ENCODE measurements at regions not wholly inside any gene's neighbourhood (a gene's known extent, or its start where the extent isn't known, plus 50 kb on each side); places are given as distances from the start of the nearest gene placed in this dataset.

GRCh38 chr6:110558575-110558974 is 82.2 kb upstream of the SLC22A16 start:
- Histone ChIP-seq H3K4me3 (no peak overlapping the region), H3K36me3 (no peaks in the 10 kb centered on the region), H3K27ac (no peak overlapping the region), H3K4me1 (no peaks in the 10 kb centered on the region), H3K27me3 (no peaks in the 10 kb centered on the region), H3K9me3 (no peaks in the 10 kb centered on the region)
- TF ChIP-seq, protein P1, sequence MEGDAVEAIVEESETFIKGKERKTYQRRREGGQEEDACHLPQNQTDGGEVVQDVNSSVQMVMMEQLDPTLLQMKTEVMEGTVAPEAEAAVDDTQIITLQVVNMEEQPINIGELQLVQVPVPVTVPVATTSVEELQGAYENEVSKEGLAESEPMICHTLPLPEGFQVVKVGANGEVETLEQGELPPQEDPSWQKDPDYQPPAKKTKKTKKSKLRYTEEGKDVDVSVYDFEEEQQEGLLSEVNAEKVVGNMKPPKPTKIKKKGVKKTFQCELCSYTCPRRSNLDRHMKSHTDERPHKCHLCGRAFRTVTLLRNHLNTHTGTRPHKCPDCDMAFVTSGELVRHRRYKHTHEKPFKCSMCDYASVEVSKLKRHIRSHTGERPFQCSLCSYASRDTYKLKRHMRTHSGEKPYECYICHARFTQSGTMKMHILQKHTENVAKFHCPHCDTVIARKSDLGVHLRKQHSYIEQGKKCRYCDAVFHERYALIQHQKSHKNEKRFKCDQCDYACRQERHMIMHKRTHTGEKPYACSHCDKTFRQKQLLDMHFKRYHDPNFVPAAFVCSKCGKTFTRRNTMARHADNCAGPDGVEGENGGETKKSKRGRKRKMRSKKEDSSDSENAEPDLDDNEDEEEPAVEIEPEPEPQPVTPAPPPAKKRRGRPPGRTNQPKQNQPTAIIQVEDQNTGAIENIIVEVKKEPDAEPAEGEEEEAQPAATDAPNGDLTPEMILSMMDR (IDR thresholded peaks at IDR 0.05): no peak
- intact Hi-C loops (cut with DNase I): no loop called here
- DNase-seq (ENCODE audit: low spot score in 2 of 2): no peak

DNA sequence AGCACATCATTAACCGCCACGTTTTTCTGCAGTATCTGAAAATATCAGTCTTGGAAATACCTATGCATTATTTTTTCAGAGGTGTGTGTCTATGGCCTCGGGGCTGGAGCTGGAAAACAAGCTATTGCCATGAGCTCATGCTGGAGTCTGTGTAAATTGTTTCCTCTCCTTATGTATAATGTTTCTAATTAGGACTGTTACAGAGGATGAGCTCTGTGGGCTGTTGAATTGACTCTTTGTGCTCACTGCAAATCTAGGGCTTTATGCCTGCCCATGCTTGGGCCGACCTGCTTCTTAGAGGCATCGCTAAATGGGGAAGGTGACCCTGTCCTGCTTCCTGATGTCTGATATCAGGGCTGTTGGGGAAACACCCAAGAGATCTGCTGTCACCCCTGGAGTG is 80.8 kb upstream of the SLC22A16 start:
- no peaks in the 10 kb centered on the region for H3K9me3 ChIP-seq
- no peaks in the 10 kb centered on the region for H3K4me1 ChIP-seq
- no peaks in the 10 kb centered on the region for H3K27me3 ChIP-seq
- DNase-seq (ENCODE audit: low spot score in 2 of 2): no peak
- no peak overlapping the region for H3K27ac ChIP-seq
- TF ChIP-seq, protein P1 (IDR thresholded peaks at IDR 0.05): no peak
- no peaks in the 10 kb centered on the region for H3K36me3 ChIP-seq
- H3K4me3 ChIP-seq: no peak overlapping the region
- intact Hi-C loops (cut with DNase I): no loop called here

- TF ChIP-seq, protein P1 (IDR thresholded peaks at IDR 0.05): no peak
- intact Hi-C loops (cut with DNase I): no loop called here
- Histone ChIP-seq H3K4me1 (no peaks in the 10 kb centered on the region), H3K4me3 (no peak overlapping the region), H3K27ac (no peak overlapping the region), H3K36me3 (no peaks in the 10 kb centered on the region), H3K9me3 (no peaks in the 10 kb centered on the region), H3K27me3 (no peaks in the 10 kb centered on the region)
- no peak for DNase-seq (ENCODE audit: low spot score in 2 of 2)
Observed at GRCh38 chr6:110556317-110557110, 80.1 kb upstream of the SLC22A16 start.

DNA sequence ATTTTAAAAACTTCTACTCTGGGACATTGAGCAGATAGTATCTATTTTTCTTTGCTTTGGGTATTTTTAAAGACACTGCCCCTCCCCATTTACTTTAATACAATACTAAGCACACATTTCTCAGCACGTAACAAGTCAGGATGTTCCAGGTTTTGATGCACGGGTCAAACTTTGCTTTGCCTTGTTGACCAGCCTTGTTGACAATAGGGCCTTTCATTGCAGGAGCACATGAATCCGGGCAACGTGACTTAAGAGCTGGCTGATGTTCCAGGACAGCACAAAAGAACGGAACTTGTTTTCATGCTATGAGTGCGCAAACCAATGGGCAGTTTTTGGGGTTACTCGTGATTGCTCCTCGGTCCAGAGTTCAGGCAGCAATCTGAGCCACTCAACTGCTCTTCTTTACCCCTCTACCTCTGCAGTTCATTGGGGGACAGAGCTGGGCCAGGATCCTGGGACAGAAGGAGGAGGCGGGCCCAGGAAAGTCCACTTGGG is 78.6 kb upstream of the SLC22A16 start:
- intact Hi-C loops (cut with DNase I): no loop called here
- Histone ChIP-seq H3K36me3 (no peaks in the 10 kb centered on the region), H3K9me3 (no peaks in the 10 kb centered on the region), H3K27me3 (no peaks in the 10 kb centered on the region), H3K27ac (no peak overlapping the region), H3K4me3 (no peak overlapping the region), H3K4me1 (no peaks in the 10 kb centered on the region)
- TF ChIP-seq, protein P1 (IDR thresholded peaks at IDR 0.05): no peak
- no peak for DNase-seq (ENCODE audit: low spot score in 2 of 2)

- no peak overlapping the region for H3K4me3 ChIP-seq
- no peak for DNase-seq (ENCODE audit: low spot score in 2 of 2)
- no peaks in the 10 kb centered on the region for H3K36me3 ChIP-seq
- no peaks in the 10 kb centered on the region for H3K27me3 ChIP-seq
- no peaks in the 10 kb centered on the region for H3K9me3 ChIP-seq
- H3K4me1 ChIP-seq: no peaks in the 10 kb centered on the region
- no peak overlapping the region for H3K27ac ChIP-seq
- intact Hi-C loops (cut with DNase I): no loop called here
- TF ChIP-seq, protein P1 (IDR thresholded peaks at IDR 0.05): no peak
Observed at GRCh38 chr6:110554441-110554840, 78.0 kb upstream of the SLC22A16 start.
